ENCODE measurements at regions not wholly inside any gene's neighbourhood (a gene's known extent, or its start where the extent isn't known, plus 50 kb on each side); places are given as distances from the start of the nearest gene placed in this dataset.
A peak's percentile ranks its signal among the peaks of the same experiment; 100 is the strongest.

DNA sequence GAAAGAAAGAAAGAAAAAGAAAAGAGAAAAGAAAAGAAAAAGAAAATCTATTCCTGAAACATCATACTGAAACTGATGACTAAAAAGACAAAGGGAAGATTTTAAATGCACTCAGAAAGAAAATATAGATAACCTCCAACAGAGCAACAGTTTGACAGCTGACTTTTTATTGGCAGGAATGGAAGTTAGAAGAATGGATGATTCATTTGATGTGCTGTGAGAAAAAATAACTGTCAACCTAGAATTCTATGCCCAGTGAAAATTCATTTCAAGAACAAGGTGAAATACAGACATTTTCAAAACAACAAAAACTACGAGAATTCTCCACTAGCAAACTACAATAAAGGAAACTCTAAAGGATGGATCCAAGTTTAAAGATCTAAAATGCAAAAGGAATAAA, 50.5 kb upstream of the HSPA12A start:
- DNase-seq = no peak

DNA sequence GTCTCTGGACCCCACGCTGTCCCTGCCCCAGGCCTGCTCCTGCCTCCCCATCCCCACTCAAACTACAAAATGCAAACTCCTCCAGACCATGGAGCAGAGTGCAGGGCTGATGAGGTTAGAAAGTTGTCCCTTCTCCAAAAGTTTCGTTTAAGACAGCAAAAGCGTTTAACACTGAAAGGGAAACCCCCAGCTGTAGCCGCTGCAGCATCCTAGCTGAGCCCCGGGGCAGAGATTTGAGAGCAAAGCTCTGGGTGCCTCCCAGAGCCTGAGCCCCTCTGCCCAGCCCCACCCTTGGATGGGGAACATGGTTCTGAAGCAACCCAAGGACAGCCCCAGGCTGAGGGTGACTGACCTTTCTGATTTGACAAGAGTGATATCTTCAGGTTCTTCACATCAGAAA, 52.8 kb upstream of the ENO4 start:
- DNase-seq = no peak

DNA sequence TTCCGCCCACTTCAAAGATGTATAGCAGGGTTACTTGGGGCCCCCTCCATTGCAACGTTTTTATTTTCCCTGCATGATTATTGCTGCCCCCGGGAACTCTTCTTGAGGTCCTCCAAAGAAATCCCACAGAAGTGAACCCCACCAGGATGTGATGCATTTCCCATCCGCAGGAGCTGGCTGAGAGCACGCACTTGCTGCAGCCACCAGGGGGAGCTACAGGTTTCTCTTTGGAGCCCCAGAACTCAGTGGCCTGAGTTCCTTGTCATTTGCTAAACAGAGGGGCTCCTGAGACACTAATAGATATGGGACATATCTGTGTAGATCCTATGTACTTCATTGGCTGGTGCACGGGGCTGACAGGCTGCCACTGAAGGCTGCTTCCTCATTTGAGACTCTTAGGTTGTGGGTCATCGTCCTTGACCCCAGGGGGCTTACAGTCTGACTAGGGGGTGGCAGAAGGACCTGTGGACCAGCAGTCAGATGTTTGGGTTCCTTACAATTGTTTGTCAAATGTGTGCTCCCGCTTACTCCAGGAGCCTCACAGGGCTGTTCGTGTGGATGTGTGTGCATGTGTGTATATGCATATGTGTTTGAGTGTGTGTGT, 52.3 kb upstream of the ENO4 start:
- peak; percentile 66 for DNase-seq

DNA sequence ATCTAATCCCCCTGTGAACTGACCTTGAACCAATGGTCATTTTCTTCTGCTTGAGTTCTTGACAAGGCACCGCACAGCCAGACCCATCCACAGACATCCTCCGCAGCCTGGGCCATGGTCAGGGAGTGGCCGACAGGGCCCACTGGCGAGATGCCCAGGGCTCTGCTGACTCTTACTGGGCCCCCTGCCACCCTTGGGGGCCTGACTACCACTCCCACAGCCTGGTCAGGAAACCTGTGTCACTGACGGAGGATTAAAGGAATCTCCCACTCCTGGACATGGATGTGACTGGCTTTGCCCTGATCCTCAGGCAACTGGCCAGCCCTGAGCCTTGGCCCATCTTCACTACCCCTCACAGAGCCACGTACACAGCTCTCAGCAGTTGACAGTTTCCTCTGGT, 50.4 kb upstream of the ENO4 start:
- no peak for DNase-seq
